H1 (cell line): ENCODE measurements at regions not wholly inside any gene's neighbourhood (a gene's known extent, or its start where the extent isn't known, plus 50 kb on each side); places are given as distances from the start of the nearest gene placed in this dataset.

ENCODE experiments used
- CTCF ChIA-PET: fragments of 300-600 bp; sonication (Branson Sonifier 250); formaldehyde crosslinking; loops from one replicate; lab custom pipeline; 2021; ENCODE audit not compliant: partially characterized antibody; lab: Charles Lee
- POLR2A ChIA-PET: fragments of 300-600 bp; sonication (Branson Sonifier 250); formaldehyde crosslinking; loops from one replicate; lab custom pipeline; 2021; ENCODE audit warnings: inconsistent platforms; ENCODE audit not compliant: partially characterized antibody; lab: Charles Lee
- DNase-seq, 2 experiments: peaks; one replicate each; pipeline versions ENCODE4 v3.0.0 to v3.0.0-alpha.2; 2010 to 2022; ENCODE audit warnings: low spot score in 2 of 2, low read depth in 1 of 2, mixed read lengths in 1 of 2
- FAIRE-seq: peaks from 2 replicates; lab custom pipeline; 2011; peaks lifted over from hg19 to GRCh38; lab: Jason Lieb, UNC
- H2AFZ ChIP-seq: 2 replicates; pipeline ENCODE4 v1.8.1; 2012; ENCODE audit warnings: low read length, inconsistent platforms
- H2AK5ac ChIP-seq: 2 replicates; pipeline ENCODE4 v1.6.1; 2013; ENCODE audit warnings: low read depth, low read length
- H2BK120ac ChIP-seq: replicated peaks from 2 replicates; pipeline ENCODE3; 2013; ENCODE audit warnings: low read depth, low read length, inconsistent platforms
- H2BK12ac ChIP-seq: 2 replicates; pipeline ENCODE4 v1.6.1; 2013; ENCODE audit warnings: low read depth, low read length
- H2BK15ac ChIP-seq: 2 replicates; pipeline ENCODE4 v1.6.1; 2013; ENCODE audit warnings: low read length
- H2BK20ac ChIP-seq: 2 replicates; pipeline ENCODE4 v1.6.1; 2013; ENCODE audit warnings: low read length
- H2BK5ac ChIP-seq: 2 replicates; pipeline ENCODE4 v1.6.1; 2013; ENCODE audit warnings: low read depth, low read length
- H3K14ac ChIP-seq: 2 replicates; pipeline ENCODE4 v1.6.1; 2013; ENCODE audit warnings: inconsistent platforms; ENCODE audit not compliant: insufficient read length
- H3K18ac ChIP-seq: 2 replicates; pipeline ENCODE4 v1.6.1; 2013; ENCODE audit warnings: low read length; ENCODE audit errors: extremely low read depth
- H3K23ac ChIP-seq: 2 replicates; pipeline ENCODE4 v1.6.1; 2013; ENCODE audit warnings: inconsistent platforms; ENCODE audit not compliant: insufficient read length
- H3K23me2 ChIP-seq: 2 replicates; pipeline ENCODE4 v1.6.1; 2013; ENCODE audit warnings: low read depth, low read length
- H3K27ac ChIP-seq: 2 replicates; pipeline ENCODE4 v1.6.1; 2011; ENCODE audit warnings: low read depth, low read length, inconsistent platforms
- H3K27me3 ChIP-seq, 4 experiments: replicated peaks in 1 of 4; 1 replicate in 1 of 4; 2 replicates in 3 of 4; pipeline versions ENCODE4 v1.6.1 to v1.8.1; 2011 to 2013; ENCODE audit warnings: low read length in 3 of 4, mild to moderate bottlenecking in 3 of 4, inconsistent platforms in 2 of 4, mixed read lengths in 2 of 4, moderate library complexity in 1 of 4; ENCODE audit not compliant: control insufficient read depth in 3 of 4, insufficient read depth in 3 of 4; ENCODE audit errors: extremely low read depth in 1 of 4
- H3K36me3 ChIP-seq, 4 experiments: 2 replicates each; pipeline versions ENCODE4 v1.6.1 to v1.8.1; 2011 to 2013; ENCODE audit warnings: mild to moderate bottlenecking in 4 of 4, low read length in 3 of 4, moderate library complexity in 2 of 4, control low read depth in 1 of 4, inconsistent platforms in 1 of 4; ENCODE audit not compliant: insufficient read depth in 4 of 4, control insufficient read depth in 2 of 4
- H3K4ac ChIP-seq: replicated peaks from 2 replicates; pipeline ENCODE3; 2013; ENCODE audit warnings: low read length, low read depth, mixed read lengths, inconsistent platforms; ENCODE audit not compliant: insufficient read length
- H3K4me1 ChIP-seq, 4 experiments: replicated peaks in 1 of 4; 1 replicate in 1 of 4; 2 replicates in 3 of 4; pipeline versions ENCODE4 v1.6.1 to v1.8.1; 2011 to 2013; ENCODE audit warnings: low read length in 3 of 4, inconsistent platforms in 2 of 4, mixed read lengths in 1 of 4; ENCODE audit not compliant: insufficient read depth in 4 of 4, control insufficient read depth in 3 of 4
- H3K4me2 ChIP-seq, 2 experiments: 2 replicates each; pipeline versions ENCODE4 v1.6.1 to v1.8.1; 2011 to 2013; ENCODE audit warnings: low read depth in 2 of 2, low read length in 2 of 2, control low read depth in 1 of 2, inconsistent platforms in 1 of 2, mild to moderate bottlenecking in 1 of 2; ENCODE audit not compliant: insufficient read depth in 1 of 2
- H3K4me3 ChIP-seq, 4 experiments: fragments of 200-600, 300-600 bp in 1 of 4; sonication (generic), shearing (Covaris generic), sonication (Bioruptor Twin) in 1 of 4; 2 replicates each; pipeline versions ENCODE4 v1.5.1 to v1.8.1; 2011 to 2016; ENCODE audit warnings: low read length in 4 of 4, low read depth in 3 of 4, control low read depth in 2 of 4, inconsistent platforms in 2 of 4, mild to moderate bottlenecking in 2 of 4, mixed read lengths in 1 of 4, moderate library complexity in 1 of 4; ENCODE audit not compliant: insufficient read depth in 2 of 4; ENCODE audit errors: extremely low read depth in 1 of 4
- H3K56ac ChIP-seq: replicated peaks from 2 replicates; pipeline ENCODE3; 2013; ENCODE audit warnings: low read depth, mild to moderate bottlenecking, mixed read lengths, low read length, inconsistent platforms; ENCODE audit not compliant: insufficient read length
- H3K79me1 ChIP-seq: 2 replicates; pipeline ENCODE4 v1.6.1; 2013; ENCODE audit warnings: low read depth, low read length, control low read depth
- H3K79me2 ChIP-seq, 2 experiments: 2 replicates each; pipeline versions ENCODE4 v1.6.1 to v1.8.1; 2012 to 2013; ENCODE audit warnings: low read length in 2 of 2, mild to moderate bottlenecking in 2 of 2, inconsistent platforms in 1 of 2; ENCODE audit not compliant: insufficient read depth in 2 of 2, control insufficient read depth in 1 of 2
- H3K9ac ChIP-seq, 4 experiments: replicated peaks in 1 of 4; 1 replicate in 1 of 4; 2 replicates in 3 of 4; pipeline versions ENCODE4 v1.6.1 to v1.8.1; 2011 to 2013; ENCODE audit warnings: low read depth in 3 of 4, low read length in 3 of 4, control low read depth in 2 of 4, mild to moderate bottlenecking in 2 of 4, moderate library complexity in 2 of 4, inconsistent platforms in 1 of 4; ENCODE audit errors: extremely low read depth in 1 of 4
- H3K9me3 ChIP-seq, 2 experiments: 2 replicates each; pipeline versions ENCODE4 v1.6.1 to v1.8.1; 2012 to 2013; ENCODE audit warnings: mild to moderate bottlenecking in 2 of 2, moderate library complexity in 2 of 2, control low read depth in 1 of 2, inconsistent platforms in 1 of 2, low read depth in 1 of 2, low read length in 1 of 2, mixed read lengths in 1 of 2; ENCODE audit not compliant: insufficient read depth in 2 of 2
- H4K20me1 ChIP-seq, 2 experiments: replicated peaks in 1 of 2; 2 replicates each; pipeline versions ENCODE3 to v1.8.1; 2011 to 2013; ENCODE audit warnings: inconsistent platforms in 2 of 2, low read length in 2 of 2, mild to moderate bottlenecking in 1 of 2; ENCODE audit not compliant: insufficient read depth in 2 of 2, control insufficient read depth in 1 of 2
- H4K5ac ChIP-seq: 2 replicates; pipeline ENCODE4 v1.6.1; 2013; ENCODE audit warnings: low read length, low read depth, mixed read lengths, inconsistent platforms; ENCODE audit not compliant: insufficient read length
- H4K8ac ChIP-seq: 2 replicates; pipeline ENCODE4 v1.8.0; 2013; ENCODE audit warnings: mild to moderate bottlenecking, moderate library complexity, low read length, inconsistent platforms; ENCODE audit not compliant: insufficient read depth; ENCODE audit errors: extremely low read depth
- H4K91ac ChIP-seq: replicated peaks from 2 replicates; pipeline ENCODE3; 2013; ENCODE audit warnings: low read length, mixed read lengths, inconsistent platforms; ENCODE audit not compliant: insufficient read length
- ATF2 ChIP-seq: IDR thresholded peaks from 2 replicates; pipeline ENCODE4 v1.6.1; 2012; ENCODE audit warnings: low read length, inconsistent platforms
- CHD2 ChIP-seq: IDR thresholded peaks from 2 replicates; pipeline ENCODE4 v1.6.1; 2012; ENCODE audit warnings: low read length, improper control_type of control experiment
- CTBP2 ChIP-seq: IDR thresholded peaks from 2 replicates; pipeline ENCODE4 v1.7.0; 2011; ENCODE audit warnings: borderline replicate concordance, mild to moderate bottlenecking, moderate library complexity, mixed read lengths, low read length; ENCODE audit not compliant: insufficient read depth, insufficient read length
- EGR1 ChIP-seq: IDR thresholded peaks from 2 replicates; pipeline ENCODE4 v1.6.1; 2011; ENCODE audit warnings: low read depth, low read length, borderline replicate concordance
- JUND ChIP-seq: IDR thresholded peaks from 2 replicates; pipeline ENCODE4 v1.6.1; 2011; ENCODE audit warnings: mild to moderate bottlenecking, improper control_type of control experiment, low read length
- RBBP5 ChIP-seq: IDR thresholded peaks from 2 replicates; pipeline ENCODE4 v1.7.1; 2012; ENCODE audit warnings: low read depth, mild to moderate bottlenecking, inconsistent platforms, low read length, moderate library complexity, borderline replicate concordance
- SAP30 ChIP-seq: fragments of 300-600 bp; sonication (generic); IDR thresholded peaks from 2 replicates; pipeline ENCODE4 v1.7.1; 2012; ENCODE audit warnings: low read length, moderate library complexity, mild to moderate bottlenecking, inconsistent platforms; ENCODE audit not compliant: insufficient read depth, insufficient replicate concordance
- SP4 ChIP-seq: IDR thresholded peaks from 2 replicates; pipeline ENCODE4 v1.6.1; 2012; ENCODE audit warnings: low read length, inconsistent platforms
- SRF ChIP-seq: IDR thresholded peaks from 2 replicates; pipeline ENCODE4 v1.6.1; 2011; ENCODE audit warnings: mild to moderate bottlenecking, low read depth, low read length, moderate library complexity
- YY1 ChIP-seq: IDR thresholded peaks from 2 replicates; pipeline ENCODE4 v1.6.1; 2011; ENCODE audit warnings: low read depth, mild to moderate bottlenecking, low read length
- WGBS, 2 experiments: shearing (Covaris generic) in 1 of 2; methylation state at CpG; one replicate each; pipeline versions ENCODE4 v1.1.6 to v1.1.7; 2013 to 2015; ENCODE audit warnings: low lambda C conversion rate in 2 of 2, mixed read lengths in 2 of 2, inconsistent platforms in 1 of 2, low coverage in 1 of 2, missing lambda C conversion rate in 1 of 2; ENCODE audit not compliant: insufficient replicate concordance in 2 of 2, insufficient coverage in 1 of 2, insufficient read length in 1 of 2; ENCODE audit errors: extremely low coverage in 1 of 2, missing lambda C conversion rate in 1 of 2; 5-methylcytosine and 5-hydroxymethylcytosine counted together

GRCh38 chr6:2599817-2600216, 150.9 kb downstream of the MYLK4 start:
- no peak for DNase-seq
- no peaks in the 10 kb centered on the region for H3K23me2 ChIP-seq
- no peak overlapping the region for H2BK12ac ChIP-seq
- no peak overlapping the region for H3K23ac ChIP-seq
- H3K9ac ChIP-seq, result no peak overlapping the region
- WGBS, 2 experiments, result 86% methylated on average over 5 of the region's 5 CpGs; no CpG with 5 or more reads in 1 of the 2 experiments
- no peaks in the 10 kb centered on the region for H3K79me2 ChIP-seq
- no peak overlapping the region for H2BK15ac ChIP-seq
- H3K9me3 ChIP-seq, result no peaks in the 10 kb centered on the region
- H2AFZ ChIP-seq, result no peak overlapping the region
- no peaks in the 10 kb centered on the region for H3K79me1 ChIP-seq
- no peak overlapping the region for H3K4me2 ChIP-seq
- H3K4me3 ChIP-seq, result no peak overlapping the region
- 0 out of 7 replicates have a peak, but pooled peaks cover 0 to 2% (median 0%) of the 10 kb centered on the region in 4 experiments for H3K4me1 ChIP-seq
- H3K36me3 ChIP-seq, result no peaks in the 10 kb centered on the region
- H3K4ac ChIP-seq, result no peak overlapping the region
- H2BK5ac ChIP-seq, result no peak overlapping the region
- H4K91ac ChIP-seq, result no peak overlapping the region
- H3K27ac ChIP-seq, result no peak overlapping the region
- CTCF ChIA-PET, result interaction anchor here (0.7 to 2.1 kb wide), 7 partner anchors 23 to 1003 kb away, joined by 3 to 10 read pairs (median 3); no protein-coding TSS in a partner anchor
- H4K5ac ChIP-seq, result no peak overlapping the region
- no peak for TF ChIP-seq EGR1
- TF ChIP-seq CTBP2, result no peak
- no peak for TF ChIP-seq RBBP5
- no peak for TF ChIP-seq SRF
- no peak for TF ChIP-seq JUND
- TF ChIP-seq SP4, result no peak
- no peak for TF ChIP-seq YY1
- no peak for TF ChIP-seq SAP30
- no peak for TF ChIP-seq CHD2
- no peak for TF ChIP-seq ATF2
- no peak overlapping the region for H4K8ac ChIP-seq
- no peak for FAIRE-seq
- H3K56ac ChIP-seq, result no peak overlapping the region
- H3K18ac ChIP-seq, result no peak overlapping the region
- no peaks in the 10 kb centered on the region for H3K27me3 ChIP-seq
- H2BK120ac ChIP-seq, result no peak overlapping the region
- no peaks in the 10 kb centered on the region for H4K20me1 ChIP-seq
- POLR2A ChIA-PET, result no interaction called here
- no peak overlapping the region for H3K14ac ChIP-seq
- H2AK5ac ChIP-seq, result no peak overlapping the region
- H2BK20ac ChIP-seq, result no peak overlapping the region
